Neural crest cell (in vitro differentiated cells): ENCODE measurements at regions not wholly inside any gene's neighbourhood (a gene's known extent, or its start where the extent isn't known, plus 50 kb on each side); places are given as distances from the start of the nearest gene placed in this dataset.

Source experiments
- DNase-seq: peaks from one replicate; pipeline ENCODE4 v3.0.0; 2021; ENCODE audit warnings: low read depth, mixed read lengths, low spot score
- H3K27ac Mint-ChIP-seq: one replicate; pipeline ENCODE4 v1.8.0; 2021; ENCODE audit warnings: mild to moderate bottlenecking, mixed read lengths; ENCODE audit not compliant: unreplicated experiment
- H3K27me3 Mint-ChIP-seq: 2 replicates; pipeline ENCODE4 v1.8.0; 2021; ENCODE audit warnings: low read depth, mild to moderate bottlenecking, mixed read lengths
- H3K36me3 Mint-ChIP-seq: 2 replicates; pipeline ENCODE4 v1.8.0; 2021; ENCODE audit warnings: low read depth, mild to moderate bottlenecking, mixed read lengths
- H3K4me1 Mint-ChIP-seq: 2 replicates; pipeline ENCODE4 v1.8.0; 2021; ENCODE audit warnings: mixed read lengths
- H3K4me3 Mint-ChIP-seq: one replicate; pipeline ENCODE4 v1.8.0; 2021; ENCODE audit warnings: mild to moderate bottlenecking, mixed read lengths
- H3K9me3 Mint-ChIP-seq: 2 replicates; pipeline ENCODE4 v1.8.0; 2021; ENCODE audit warnings: mixed read lengths
- CTCF ChIP-seq: fragments of 200-600 bp; sonication (generic); conservative IDR thresholded peaks from 2 replicates; pipeline ENCODE4 v1.5.0; 2021; ENCODE audit warnings: antibody characterized with exemption, mild to moderate bottlenecking

- Mint-ChIP-seq H3K9me3 (no peaks in the 10 kb centered on the region), H3K27me3 (no peaks in the 10 kb centered on the region), H3K4me3 (no peak overlapping the region), H3K36me3 (no peaks in the 10 kb centered on the region), H3K4me1 (no peaks in the 10 kb centered on the region), H3K27ac (no peak overlapping the region)
- TF ChIP-seq CTCF: no peak
- no peak for DNase-seq
These were observed 125.7 kb upstream of the PBX1 start for GRCh38 chr1:164433141-164433817.

GRCh38 chr1:164433818-164434170 is 125.2 kb upstream of the PBX1 start:
- DNase-seq: no peak
- Mint-ChIP-seq H3K27me3 (no peaks in the 10 kb centered on the region), H3K9me3 (no peaks in the 10 kb centered on the region), H3K4me1 (no peaks in the 10 kb centered on the region), H3K36me3 (no peaks in the 10 kb centered on the region), H3K4me3 (no peak overlapping the region), H3K27ac (no peak overlapping the region)
- TF ChIP-seq CTCF: no peak

- Mint-ChIP-seq H3K9me3 (no peaks in the 10 kb centered on the region), H3K4me1 (peaks cover 4% of the 10 kb centered on the region), H3K36me3 (no peaks in the 10 kb centered on the region), H3K27ac (no peak overlapping the region), H3K27me3 (no peaks in the 10 kb centered on the region), H3K4me3 (no peak overlapping the region)
- TF ChIP-seq CTCF: peak; percentile 53
- DNase-seq: no peak
These were observed 118.8 kb upstream of the PBX1 start for GRCh38 chr1:164440232-164440631.

GRCh38 chr1:164443166-164443565 is 115.8 kb upstream of the PBX1 start:
- no peak for DNase-seq
- no peak overlapping the region for H3K4me3 Mint-ChIP-seq
- H3K9me3 Mint-ChIP-seq: no peaks in the 10 kb centered on the region
- H3K4me1 Mint-ChIP-seq: peaks cover 4% of the 10 kb centered on the region
- H3K27ac Mint-ChIP-seq: no peak overlapping the region
- TF ChIP-seq CTCF: no peak
- no peaks in the 10 kb centered on the region for H3K27me3 Mint-ChIP-seq
- no peaks in the 10 kb centered on the region for H3K36me3 Mint-ChIP-seq

- no peaks in the 10 kb centered on the region for H3K27me3 Mint-ChIP-seq
- no peaks in the 10 kb centered on the region for H3K9me3 Mint-ChIP-seq
- no peak overlapping the region for H3K4me3 Mint-ChIP-seq
- H3K4me1 Mint-ChIP-seq: peaks cover 4% of the 10 kb centered on the region
- no peak for DNase-seq
- TF ChIP-seq CTCF: no peak
- no peaks in the 10 kb centered on the region for H3K36me3 Mint-ChIP-seq
- no peak overlapping the region for H3K27ac Mint-ChIP-seq
These were observed 115.1 kb upstream of the PBX1 start for GRCh38 chr1:164443836-164444235.
